ENCODE measurements at regions not wholly inside any gene's neighbourhood (a gene's known extent, or its start where the extent isn't known, plus 50 kb on each side); places are given as distances from the start of the nearest gene placed in this dataset.

DNA sequence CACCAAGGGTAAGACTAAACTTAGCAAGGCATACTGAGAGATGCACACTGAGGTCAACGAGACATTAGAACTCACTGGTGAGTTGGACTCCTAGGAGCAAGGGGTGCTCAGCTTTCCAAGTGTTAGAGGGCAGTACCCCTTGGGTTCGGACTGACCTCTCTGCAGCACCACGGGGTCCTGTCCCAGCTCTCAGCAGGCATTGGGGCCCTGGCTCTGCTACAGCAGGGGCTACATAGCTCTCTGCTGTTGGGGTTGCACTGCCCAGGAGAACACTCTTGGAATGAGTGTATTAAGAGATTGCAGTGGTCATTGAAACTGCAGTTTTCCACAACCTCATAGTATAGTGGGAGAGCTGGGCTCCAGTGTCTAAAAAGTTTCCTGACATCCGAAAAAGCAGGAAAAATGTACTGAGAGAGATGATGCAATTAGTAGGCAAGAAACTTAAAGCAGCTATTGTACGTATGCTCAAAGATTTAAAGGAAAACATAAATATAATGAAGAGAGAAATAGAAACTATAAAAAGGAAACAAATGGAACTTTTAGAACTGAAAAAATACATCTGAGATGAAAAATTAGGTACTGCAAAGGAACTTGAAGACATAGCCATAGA lies 132.5 kb upstream of the MAX start:
- POLR2A ChIA-PET = no interaction called here

DNA sequence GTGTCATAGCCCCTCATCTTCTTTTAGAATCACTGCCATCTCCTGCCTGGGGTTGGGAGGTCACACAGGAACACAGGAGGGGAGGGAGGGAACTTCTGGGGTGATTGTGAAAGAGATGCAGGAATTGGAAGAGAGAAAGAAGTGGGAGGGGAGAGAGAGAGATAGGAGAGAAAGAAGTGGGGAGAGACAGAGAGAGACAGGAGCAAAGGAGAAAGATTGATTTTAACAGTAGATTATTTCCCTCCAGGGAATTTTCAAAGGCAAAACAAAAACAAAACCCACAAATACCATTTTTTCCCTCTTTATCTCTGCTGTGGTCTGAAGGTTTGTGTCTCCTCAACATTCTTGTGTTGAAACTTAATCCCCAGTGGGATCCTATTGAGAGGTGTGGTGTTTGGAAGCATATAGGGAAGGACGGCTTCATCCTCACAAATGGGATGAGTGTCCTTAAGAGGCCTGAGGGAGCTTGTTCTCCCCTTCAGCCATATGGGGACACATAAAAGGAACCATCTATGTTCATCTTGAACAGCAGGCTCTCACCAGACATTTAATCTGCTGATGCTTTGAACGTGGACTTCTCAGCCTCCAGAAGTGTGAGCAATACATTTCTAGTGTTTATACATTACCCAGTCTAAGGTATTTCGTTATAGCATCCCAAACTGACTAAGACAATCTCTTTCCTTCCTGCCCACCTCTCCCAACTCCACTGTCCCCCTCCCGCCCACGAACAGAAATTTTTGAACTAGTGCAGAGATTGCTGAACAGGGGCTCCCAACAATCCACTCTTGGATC lies 134.9 kb upstream of the MAX start:
- ChIA-PET POLR2A (no interaction called here), CTCF (no interaction called here)
- Histone ChIP-seq H3K9me3 (no peaks in the 10 kb centered on the region), H3K79me2 (ENCODE audit: insufficient read depth) (no peaks in the 10 kb centered on the region), H3K4me2 (peak overlapping the region; percentile 42), H3K9ac (no peak overlapping the region), H3K4me3 (ENCODE audit: low read depth in 2 of 2, low read length in 1 of 2) (no peak overlapping the region), H4K20me1 (ENCODE audit: insufficient read depth) (no peaks in the 10 kb centered on the region), H3K9me2 (no peaks in the 10 kb centered on the region), H3K4me1 (ENCODE audit: control insufficient read depth in 1 of 2, insufficient read depth in 2 of 2, low read depth in 1 of 2, low read length in 1 of 2) (peaks cover 0 to 30% of the 10 kb centered on the region in 2 experiments; a peak in 3 of 4 replicates), H3K27ac (ENCODE audit: low read depth in 2 of 2, low read length in 1 of 2) (peak overlapping the region; percentile 5 to 79; a peak in 3 of 4 replicates), H3K36me3 (replicated peaks in 1 of 2; ENCODE audit: control insufficient read depth in 1 of 2, insufficient read depth in 2 of 2, low read length in 1 of 2) (no peaks in the 10 kb centered on the region), H3K27me3 (ENCODE audit: insufficient read depth) (no peaks in the 10 kb centered on the region), H2AFZ (ENCODE audit: low read depth) (peak overlapping the region; percentile 67), H3F3A (replicated peaks; ENCODE audit: insufficient read depth) (peaks cover 6% of the 10 kb centered on the region)
- DNase-seq = no peak
- 94% methylated on average over 5 of the region's 5 CpGs for WGBS (ENCODE audit: low lambda C conversion rate)
- no peak for TF ChIP-seq RCOR1 (IDR thresholded peaks at IDR 0.05; ENCODE audit: low read length)
- TF ChIP-seq NFIC (IDR thresholded peaks at IDR 0.05; ENCODE audit: borderline replicate concordance) = no peak
- TF ChIP-seq, protein P1, sequence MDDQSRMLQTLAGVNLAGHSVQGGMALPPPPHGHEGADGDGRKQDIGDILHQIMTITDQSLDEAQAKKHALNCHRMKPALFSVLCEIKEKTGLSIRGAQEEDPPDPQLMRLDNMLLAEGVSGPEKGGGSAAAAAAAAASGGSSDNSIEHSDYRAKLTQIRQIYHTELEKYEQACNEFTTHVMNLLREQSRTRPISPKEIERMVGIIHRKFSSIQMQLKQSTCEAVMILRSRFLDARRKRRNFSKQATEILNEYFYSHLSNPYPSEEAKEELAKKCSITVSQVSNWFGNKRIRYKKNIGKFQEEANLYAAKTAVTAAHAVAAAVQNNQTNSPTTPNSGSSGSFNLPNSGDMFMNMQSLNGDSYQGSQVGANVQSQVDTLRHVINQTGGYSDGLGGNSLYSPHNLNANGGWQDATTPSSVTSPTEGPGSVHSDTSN (IDR thresholded peaks at IDR 0.05) = no peak
- TF ChIP-seq, protein P2, sequence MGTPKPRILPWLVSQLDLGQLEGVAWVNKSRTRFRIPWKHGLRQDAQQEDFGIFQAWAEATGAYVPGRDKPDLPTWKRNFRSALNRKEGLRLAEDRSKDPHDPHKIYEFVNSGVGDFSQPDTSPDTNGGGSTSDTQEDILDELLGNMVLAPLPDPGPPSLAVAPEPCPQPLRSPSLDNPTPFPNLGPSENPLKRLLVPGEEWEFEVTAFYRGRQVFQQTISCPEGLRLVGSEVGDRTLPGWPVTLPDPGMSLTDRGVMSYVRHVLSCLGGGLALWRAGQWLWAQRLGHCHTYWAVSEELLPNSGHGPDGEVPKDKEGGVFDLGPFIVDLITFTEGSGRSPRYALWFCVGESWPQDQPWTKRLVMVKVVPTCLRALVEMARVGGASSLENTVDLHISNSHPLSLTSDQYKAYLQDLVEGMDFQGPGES (IDR thresholded peaks at IDR 0.05; ENCODE audit: low read depth, low read length) = no peak
- TF ChIP-seq EZH2phosphoT487 (IDR thresholded peaks at IDR 0.05; ENCODE audit: borderline replicate concordance, low read depth) = no peak
- no peak for TF ChIP-seq RXRA (IDR thresholded peaks at IDR 0.05; ENCODE audit: borderline replicate concordance, low read depth)
- TF ChIP-seq YY1 (IDR thresholded peaks at IDR 0.05; ENCODE audit: low read depth) = no peak
- TF ChIP-seq MEF2A (IDR thresholded peaks at IDR 0.05; ENCODE audit: borderline replicate concordance, low read depth) = no peak
- TF ChIP-seq ZBTB33 (IDR thresholded peaks at IDR 0.05; ENCODE audit: borderline replicate concordance, low read depth) = no peak

More for the DNA sequence above, 132.5 kb upstream of the MAX start:
- CTCF ChIA-PET = no interaction called here
- no peaks in the 10 kb centered on the region for H3K9me2 ChIP-seq
- DNase-seq = no peak
- no peak for TF ChIP-seq CTCF (IDR thresholded peaks at IDR 0.05)
- TF ChIP-seq, protein P3, sequence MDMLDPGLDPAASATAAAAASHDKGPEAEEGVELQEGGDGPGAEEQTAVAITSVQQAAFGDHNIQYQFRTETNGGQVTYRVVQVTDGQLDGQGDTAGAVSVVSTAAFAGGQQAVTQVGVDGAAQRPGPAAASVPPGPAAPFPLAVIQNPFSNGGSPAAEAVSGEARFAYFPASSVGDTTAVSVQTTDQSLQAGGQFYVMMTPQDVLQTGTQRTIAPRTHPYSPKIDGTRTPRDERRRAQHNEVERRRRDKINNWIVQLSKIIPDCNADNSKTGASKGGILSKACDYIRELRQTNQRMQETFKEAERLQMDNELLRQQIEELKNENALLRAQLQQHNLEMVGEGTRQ (IDR thresholded peaks at IDR 0.05; ENCODE audit: borderline replicate concordance, low read depth, low read length) = no peak
- no peak for TF ChIP-seq GABPA (IDR thresholded peaks at IDR 0.05; ENCODE audit: low read depth)
- no peak for TF ChIP-seq FOXJ3 (CRISPR knock-in tag; IDR thresholded peaks at IDR 0.05)
- no peak for TF ChIP-seq EP300 (IDR thresholded peaks at IDR 0.05; ENCODE audit: borderline replicate concordance in 1 of 2, low read depth in 1 of 2, low read length in 1 of 2)
- TF ChIP-seq SIN3A (IDR thresholded peaks at IDR 0.05; ENCODE audit: borderline replicate concordance, low read depth, low read length) = no peak
- TF ChIP-seq TAF1 (IDR thresholded peaks at IDR 0.05; ENCODE audit: borderline replicate concordance, low read depth, low read length) = no peak
- TF ChIP-seq TEAD4 (IDR thresholded peaks at IDR 0.05; ENCODE audit: borderline replicate concordance, insufficient read depth) = no peak
- TF ChIP-seq CHD2 (IDR thresholded peaks at IDR 0.05; ENCODE audit: low read length, partially characterized antibody) = no peak
- H3K27me3 ChIP-seq (ENCODE audit: insufficient read depth) = no peaks in the 10 kb centered on the region
- no peaks in the 10 kb centered on the region for H3K9me3 ChIP-seq
- WGBS (ENCODE audit: low lambda C conversion rate) = 96% methylated on average over 4 of the region's 5 CpGs
- H2AFZ ChIP-seq (ENCODE audit: low read depth) = no peak overlapping the region
- no peaks in the 10 kb centered on the region for H3K79me2 ChIP-seq (ENCODE audit: insufficient read depth)
- H3K4me3 ChIP-seq (ENCODE audit: low read depth in 2 of 2, low read length in 1 of 2) = no peak overlapping the region
- no peaks in the 10 kb centered on the region for H3K36me3 ChIP-seq (replicated peaks in 1 of 2; ENCODE audit: control insufficient read depth in 1 of 2, insufficient read depth in 2 of 2, low read length in 1 of 2)
- H3F3A ChIP-seq (replicated peaks; ENCODE audit: insufficient read depth) = peaks cover 11% of the 10 kb centered on the region
- no peaks in the 10 kb centered on the region for H4K20me1 ChIP-seq (ENCODE audit: insufficient read depth)
- no peak overlapping the region for H3K27ac ChIP-seq (ENCODE audit: low read depth in 2 of 2, low read length in 1 of 2)
- H3K4me1 ChIP-seq (ENCODE audit: control insufficient read depth in 1 of 2, insufficient read depth in 2 of 2, low read depth in 1 of 2, low read length in 1 of 2) = peaks cover 9 to 38% of the 10 kb centered on the region in 2 experiments; a peak in 3 of 4 replicates
- no peak overlapping the region for H3K4me2 ChIP-seq
- no peak overlapping the region for H3K9ac ChIP-seq

Measured in SK-N-SH (cell line).